IMR-90 (cell line): ENCODE measurements at regions not wholly inside any gene's neighbourhood (a gene's known extent, or its start where the extent isn't known, plus 50 kb on each side); places are given as distances from the start of the nearest gene placed in this dataset.

Experiments
- CEBPB ChIP-seq: IDR thresholded peaks from 2 replicates; pipeline ENCODE4 v1.6.1; 2012; ENCODE audit warnings: low read depth, low read length, improper control_type of control experiment
- FOS ChIP-seq: fragments of 150-350 bp; IDR thresholded peaks from 2 replicates; pipeline ENCODE4 v1.6.1; 2016; ENCODE audit warnings: low read depth, low read length
- MAFK ChIP-seq: IDR thresholded peaks from 2 replicates; pipeline ENCODE4 v1.6.1; 2012; ENCODE audit warnings: low read depth, low read length, improper control_type of control experiment
- MAZ ChIP-seq: IDR thresholded peaks from 2 replicates; pipeline ENCODE4 v1.6.1; 2012; ENCODE audit warnings: low read depth, mild to moderate bottlenecking, low read length, improper control_type of control experiment, moderate library complexity, borderline replicate concordance
- POLR2A ChIP-seq: IDR thresholded peaks from 2 replicates; pipeline ENCODE4 v1.6.1; 2012; ENCODE audit warnings: mild to moderate bottlenecking, low read depth, low read length
- RAD21 ChIP-seq: IDR thresholded peaks from 2 replicates; pipeline ENCODE4 v1.6.1; 2012; ENCODE audit warnings: low read length, improper control_type of control experiment
- RCOR1 ChIP-seq: IDR thresholded peaks from 2 replicates; pipeline ENCODE4 v1.6.1; 2012; ENCODE audit warnings: mild to moderate bottlenecking, low read length, improper control_type of control experiment; ENCODE audit not compliant: insufficient replicate concordance
- TF ChIP-seq, protein P1 (sequence below): conservative IDR thresholded peaks from 2 replicates; pipeline ENCODE4 v1.5.1; 2012; ENCODE audit warnings: mild to moderate bottlenecking, low read depth, low read length, improper control_type of control experiment

DNA sequence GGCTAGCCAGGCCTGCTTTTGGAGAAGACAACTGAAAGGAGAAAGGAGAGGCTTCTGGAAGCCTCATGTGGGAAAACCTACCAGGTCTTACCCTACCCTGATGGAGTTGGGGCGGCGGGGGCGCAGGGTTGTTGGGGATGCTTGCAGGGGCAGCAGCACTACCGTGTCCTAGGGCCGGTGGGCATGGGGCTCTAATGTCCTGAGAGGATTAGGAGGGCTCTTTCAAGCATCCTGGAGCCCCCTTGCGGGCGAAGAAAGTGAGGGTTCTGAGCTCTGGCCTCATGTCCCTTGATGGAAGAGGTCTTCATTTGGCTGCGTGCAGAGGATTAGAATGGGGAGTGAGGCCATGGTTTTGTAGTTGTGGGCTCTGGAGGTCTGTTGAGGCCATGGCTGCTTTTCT, 86.9 kb upstream of the PITX1 start:
- TF ChIP-seq RCOR1 (no peak), FOS (no peak), RAD21 (no peak), CEBPB (no peak), POLR2A (no peak), MAFK (no peak), MAZ (no peak)
- TF ChIP-seq, protein P1, sequence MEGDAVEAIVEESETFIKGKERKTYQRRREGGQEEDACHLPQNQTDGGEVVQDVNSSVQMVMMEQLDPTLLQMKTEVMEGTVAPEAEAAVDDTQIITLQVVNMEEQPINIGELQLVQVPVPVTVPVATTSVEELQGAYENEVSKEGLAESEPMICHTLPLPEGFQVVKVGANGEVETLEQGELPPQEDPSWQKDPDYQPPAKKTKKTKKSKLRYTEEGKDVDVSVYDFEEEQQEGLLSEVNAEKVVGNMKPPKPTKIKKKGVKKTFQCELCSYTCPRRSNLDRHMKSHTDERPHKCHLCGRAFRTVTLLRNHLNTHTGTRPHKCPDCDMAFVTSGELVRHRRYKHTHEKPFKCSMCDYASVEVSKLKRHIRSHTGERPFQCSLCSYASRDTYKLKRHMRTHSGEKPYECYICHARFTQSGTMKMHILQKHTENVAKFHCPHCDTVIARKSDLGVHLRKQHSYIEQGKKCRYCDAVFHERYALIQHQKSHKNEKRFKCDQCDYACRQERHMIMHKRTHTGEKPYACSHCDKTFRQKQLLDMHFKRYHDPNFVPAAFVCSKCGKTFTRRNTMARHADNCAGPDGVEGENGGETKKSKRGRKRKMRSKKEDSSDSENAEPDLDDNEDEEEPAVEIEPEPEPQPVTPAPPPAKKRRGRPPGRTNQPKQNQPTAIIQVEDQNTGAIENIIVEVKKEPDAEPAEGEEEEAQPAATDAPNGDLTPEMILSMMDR, result no peak
